CD4-positive, alpha-beta T cell (primary cell): ENCODE measurements at regions not wholly inside any gene's neighbourhood (a gene's known extent, or its start where the extent isn't known, plus 50 kb on each side); places are given as distances from the start of the nearest gene placed in this dataset.
"Not testable (repeated sequence)": the region's sequence is repeated elsewhere in the genome, so short reads cannot be mapped to it uniquely, and the experiment has no call there.

Experiments
- ATAC-seq: fragments of 200-7000 bp; cut with Tn5 transposase; one replicate; pipeline ENCODE4 v1.10.0; 2022; ENCODE audit warnings: mild to moderate bottlenecking; ENCODE audit not compliant: poor library complexity
- CTCF ChIA-PET: fragments of 350-600 bp; sonication (Branson Sonifier 250); formaldehyde crosslinking; loops from one replicate; lab custom pipeline; 2021; ENCODE audit warnings: antibody characterized with exemption, inconsistent platforms; lab: Charles Lee
- POLR2A ChIA-PET: fragments of 350-600 bp; sonication (Branson Sonifier 250); formaldehyde crosslinking; loops from one replicate; lab custom pipeline; 2021; ENCODE audit warnings: antibody characterized with exemption, inconsistent platforms; lab: Charles Lee
- DNase-seq, 14 experiments: peaks; one replicate each; pipeline ENCODE4 v3.0.0-alpha.2; 2013 to 2020; ENCODE audit warnings: mixed read lengths in 2 of 14
- H3K27ac ChIP-seq, 2 donors: one replicate each; pipeline versions ENCODE4 v1.5.1 to v1.7.0; 2013; ENCODE audit warnings: low read length in 2 of 2, low read depth in 1 of 2, mild to moderate bottlenecking in 1 of 2
- H3K27me3 ChIP-seq, 2 experiments: 1 replicate in 1 of 2; 2 replicates in 1 of 2; pipeline versions ENCODE4 v1.6.1 to v1.7.0; 2013; ENCODE audit warnings: low read length in 2 of 2, control low read depth in 1 of 2, mild to moderate bottlenecking in 1 of 2, moderate library complexity in 1 of 2; ENCODE audit not compliant: insufficient read depth in 2 of 2, control insufficient read depth in 1 of 2
- H3K36me3 ChIP-seq: one replicate; pipeline ENCODE4 v1.6.1; 2013; ENCODE audit warnings: low read length, control low read depth; ENCODE audit not compliant: insufficient read depth
- H3K4me1 ChIP-seq: one replicate; pipeline ENCODE4 v1.6.1; 2013; ENCODE audit warnings: low read length, control low read depth; ENCODE audit not compliant: insufficient read depth
- H3K4me3 ChIP-seq: one replicate; pipeline ENCODE4 v1.5.1; 2013; ENCODE audit warnings: mild to moderate bottlenecking, low read length, moderate library complexity
- H3K9me3 ChIP-seq, 2 experiments: 1 replicate in 1 of 2; 2 replicates in 1 of 2; pipeline versions ENCODE4 v1.6.1 to v1.7.0; 2013; ENCODE audit warnings: low read length in 2 of 2, mild to moderate bottlenecking in 2 of 2, control low read depth in 1 of 2, moderate library complexity in 1 of 2; ENCODE audit not compliant: control insufficient read depth in 1 of 2, insufficient read depth in 1 of 2
- H3K27ac Mint-ChIP-seq: one replicate; pipeline ENCODE4 v1.8.0; 2020; ENCODE audit warnings: mixed read lengths
- H3K27me3 Mint-ChIP-seq: one replicate; pipeline ENCODE4 v1.8.0; 2021; ENCODE audit warnings: mixed read lengths
- H3K36me3 Mint-ChIP-seq: one replicate; pipeline ENCODE4 v1.8.0; 2021; ENCODE audit warnings: low read depth, mixed read lengths
- H3K4me1 Mint-ChIP-seq: one replicate; pipeline ENCODE4 v1.8.0; 2021; ENCODE audit warnings: low read depth, mixed read lengths
- H3K4me3 Mint-ChIP-seq: one replicate; pipeline ENCODE4 v1.8.0; 2020; ENCODE audit warnings: mild to moderate bottlenecking, mixed read lengths
- H3K9me3 Mint-ChIP-seq: one replicate; pipeline ENCODE4 v1.8.0; 2020; ENCODE audit warnings: mixed read lengths
- CTCF ChIP-seq: fragments of 200-600 bp; IDR thresholded peaks from one replicate; pipeline ENCODE4 v1.8.0; 2022; ENCODE audit warnings: antibody characterized with exemption, mild to moderate bottlenecking
- intact Hi-C, 2 experiments: fragments of 100-400 bp; cut with DNase I in 1 of 2; cut with micrococcal nuclease in 1 of 2; formaldehyde crosslinking; loops; one replicate each; pipeline versions ENCODE4 v1.15.1 to v1.9.0; 2023 to 2025; cut with DNase I, micrococcal nuclease

- ChIA-PET CTCF (no interaction called here), POLR2A (no interaction called here)
- no peaks in the 10 kb centered on the region for H3K36me3 Mint-ChIP-seq
- no peak overlapping the region for H3K4me3 Mint-ChIP-seq
- DNase-seq (no peak), ATAC-seq (no peak)
- no peak overlapping the region for H3K27ac Mint-ChIP-seq
- Histone ChIP-seq H3K27me3 (no peaks in the 10 kb centered on the region), H3K4me1 (no peaks in the 10 kb centered on the region), H3K9me3 (no peaks in the 10 kb centered on the region), H3K27ac (no peak overlapping the region), H3K36me3 (no peaks in the 10 kb centered on the region), H3K4me3 (no peak overlapping the region)
- H3K4me1 Mint-ChIP-seq: no peaks in the 10 kb centered on the region
- no peaks in the 10 kb centered on the region for H3K9me3 Mint-ChIP-seq
- H3K27me3 Mint-ChIP-seq: peaks cover 21% of the 10 kb centered on the region
- intact Hi-C loops: no loop called here
- TF ChIP-seq CTCF: no peak
Measured at GRCh38 chr3:39569095-39569494, 101.6 kb downstream of the MOBP start.

GRCh38 chr3:39573392-39573791 lies 105.9 kb downstream of the MOBP start:
- H3K36me3 Mint-ChIP-seq: no peaks in the 10 kb centered on the region
- H3K27me3 Mint-ChIP-seq: peaks cover 13% of the 10 kb centered on the region
- H3K4me1 Mint-ChIP-seq: no peaks in the 10 kb centered on the region
- intact Hi-C loops: no loop called here
- no peaks in the 10 kb centered on the region for H3K9me3 ChIP-seq
- no peak overlapping the region for H3K4me3 Mint-ChIP-seq
- no peak overlapping the region for H3K27ac Mint-ChIP-seq
- TF ChIP-seq CTCF: no peak
- no peak overlapping the region for H3K27ac ChIP-seq
- ChIA-PET POLR2A (no interaction called here), CTCF (no interaction called here)
- ATAC-seq: no peak
- H3K4me3 ChIP-seq: no peak overlapping the region
- H3K36me3 ChIP-seq: no peaks in the 10 kb centered on the region
- no peak for DNase-seq
- H3K9me3 Mint-ChIP-seq: no peaks in the 10 kb centered on the region
- H3K27me3 ChIP-seq: no peaks in the 10 kb centered on the region
- H3K4me1 ChIP-seq: no peaks in the 10 kb centered on the region

GRCh38 chr3:39577541-39577940 lies 110.1 kb downstream of the MOBP start:
- H3K9me3 Mint-ChIP-seq: no peaks in the 10 kb centered on the region
- no peak overlapping the region for H3K27ac Mint-ChIP-seq
- Histone ChIP-seq H3K36me3 (no peaks in the 10 kb centered on the region), H3K4me1 (no peaks in the 10 kb centered on the region), H3K4me3 (no peak overlapping the region), H3K9me3 (no peaks in the 10 kb centered on the region), H3K27ac (no peak overlapping the region), H3K27me3 (no peaks in the 10 kb centered on the region)
- H3K4me3 Mint-ChIP-seq: no peak overlapping the region
- TF ChIP-seq CTCF: no peak
- CTCF ChIA-PET: no interaction called here
- ATAC-seq (no peak), DNase-seq (no peak)
- POLR2A ChIA-PET: no interaction called here
- intact Hi-C loops: no loop called here
- H3K4me1 Mint-ChIP-seq: no peaks in the 10 kb centered on the region
- H3K27me3 Mint-ChIP-seq: peaks cover 13% of the 10 kb centered on the region
- H3K36me3 Mint-ChIP-seq: no peaks in the 10 kb centered on the region

- H3K4me1 Mint-ChIP-seq, H3K27ac ChIP-seq, POLR2A ChIA-PET, intact Hi-C loops, H3K36me3 Mint-ChIP-seq, H3K27me3 ChIP-seq, CTCF ChIA-PET, H3K9me3 ChIP-seq, H3K27ac Mint-ChIP-seq, H3K9me3 Mint-ChIP-seq, DNase-seq, H3K4me1 ChIP-seq, ATAC-seq, H3K4me3 Mint-ChIP-seq, H3K36me3 ChIP-seq, H3K4me3 ChIP-seq, H3K27me3 Mint-ChIP-seq: not testable (repeated sequence)
Measured at GRCh38 chr3:39586215-39586614, 118.7 kb downstream of the MOBP start.
